Activated CD8-positive, alpha-beta T cell treated with anti-CD3 and anti-CD28 coated beads for 36 hours (primary cell): ENCODE measurements at regions not wholly inside any gene's neighbourhood (a gene's known extent, or its start where the extent isn't known, plus 50 kb on each side); places are given as distances from the start of the nearest gene placed in this dataset.

Experiments used
- ATAC-seq: fragments of 200-7000 bp; cut with Tn5 transposase; one replicate; pipeline ENCODE4 v1.10.0; 2021; ENCODE audit warnings: mild to moderate bottlenecking, moderate library complexity
- CTCF ChIA-PET: fragments of 350-600 bp; sonication (Branson Sonifier 250); formaldehyde crosslinking; loops from one replicate; lab custom pipeline; 2021; ENCODE audit warnings: antibody characterized with exemption; lab: Charles Lee
- POLR2A ChIA-PET: fragments of 350-600 bp; sonication (Branson Sonifier 250); formaldehyde crosslinking; loops from one replicate; lab custom pipeline; 2021; ENCODE audit warnings: antibody characterized with exemption; lab: Charles Lee
- DNase-seq: peaks from one replicate; pipeline ENCODE4 v3.0.0-alpha.2; 2020
- H3K27ac Mint-ChIP-seq: one replicate; pipeline ENCODE4 v1.8.0; 2021; ENCODE audit warnings: mild to moderate bottlenecking, mixed read lengths
- H3K27me3 Mint-ChIP-seq: one replicate; pipeline ENCODE4 v1.8.0; 2021; ENCODE audit warnings: mixed read lengths
- H3K36me3 Mint-ChIP-seq: one replicate; pipeline ENCODE4 v1.8.0; 2021; ENCODE audit warnings: low read depth, mixed read lengths
- H3K4me1 Mint-ChIP-seq: one replicate; pipeline ENCODE4 v1.8.0; 2021; ENCODE audit warnings: low read depth, mixed read lengths
- H3K4me3 Mint-ChIP-seq: one replicate; pipeline ENCODE4 v1.8.0; 2021; ENCODE audit warnings: mild to moderate bottlenecking, moderate library complexity, mixed read lengths
- H3K9me3 Mint-ChIP-seq: one replicate; pipeline ENCODE4 v1.8.0; 2021; ENCODE audit warnings: mixed read lengths
- CTCF ChIP-seq: fragments of 200-600 bp; IDR thresholded peaks from one replicate; pipeline ENCODE4 v1.8.0; 2022; ENCODE audit warnings: antibody characterized with exemption, mild to moderate bottlenecking
- intact Hi-C: fragments of 100-400 bp; cut with micrococcal nuclease; formaldehyde crosslinking; loops from one replicate; pipeline ENCODE4 v1.10.0; 2022

GRCh38 chr5:173768267-173768806, 119.8 kb upstream of the CPEB4 start:
- Mint-ChIP-seq H3K27ac (no peak overlapping the region), H3K9me3 (no peaks in the 10 kb centered on the region), H3K4me1 (no peaks in the 10 kb centered on the region), H3K4me3 (no peak overlapping the region), H3K36me3 (no peaks in the 10 kb centered on the region), H3K27me3 (no peaks in the 10 kb centered on the region)
- ChIA-PET CTCF (no interaction called here), POLR2A (no interaction called here)
- TF ChIP-seq CTCF: no peak
- DNase-seq: no peak
- ATAC-seq: no peak
- intact Hi-C loops: no loop called here

GRCh38 chr5:173768891-173769290, 119.3 kb upstream of the CPEB4 start:
- intact Hi-C loops: no loop called here
- H3K36me3 Mint-ChIP-seq: no peaks in the 10 kb centered on the region
- no peak for TF ChIP-seq CTCF
- H3K4me1 Mint-ChIP-seq: no peaks in the 10 kb centered on the region
- ATAC-seq (no peak), DNase-seq (no peak)
- no peak overlapping the region for H3K27ac Mint-ChIP-seq
- H3K4me3 Mint-ChIP-seq: no peak overlapping the region
- CTCF ChIA-PET: no interaction called here
- no peaks in the 10 kb centered on the region for H3K9me3 Mint-ChIP-seq
- H3K27me3 Mint-ChIP-seq: no peaks in the 10 kb centered on the region
- POLR2A ChIA-PET: no interaction called here

GRCh38 chr5:173770637-173771036, 117.5 kb upstream of the CPEB4 start:
- POLR2A ChIA-PET: no interaction called here
- Mint-ChIP-seq H3K4me3 (no peak overlapping the region), H3K4me1 (no peaks in the 10 kb centered on the region), H3K27me3 (no peaks in the 10 kb centered on the region), H3K36me3 (no peaks in the 10 kb centered on the region), H3K27ac (no peak overlapping the region), H3K9me3 (no peaks in the 10 kb centered on the region)
- CTCF ChIA-PET: no interaction called here
- intact Hi-C loops: no loop called here
- DNase-seq: no peak
- no peak for ATAC-seq
- TF ChIP-seq CTCF: no peak

- Mint-ChIP-seq H3K4me1 (no peaks in the 10 kb centered on the region), H3K9me3 (no peaks in the 10 kb centered on the region)
- CTCF ChIA-PET: no interaction called here
These were observed 116.9 kb upstream of the CPEB4 start for GRCh38 chr5:173771121-173771724.

More at GRCh38 chr5:173771121-173771724, 116.9 kb upstream of the CPEB4 start:
- intact Hi-C loops: no loop called here
- Mint-ChIP-seq H3K27me3 (no peaks in the 10 kb centered on the region), H3K4me3 (no peak overlapping the region), H3K36me3 (no peaks in the 10 kb centered on the region), H3K27ac (no peak overlapping the region)
- no peak for TF ChIP-seq CTCF
- ATAC-seq (no peak), DNase-seq (no peak)
- POLR2A ChIA-PET: no interaction called here
